ENCODE measurements at regions not wholly inside any gene's neighbourhood (a gene's known extent, or its start where the extent isn't known, plus 50 kb on each side); places are given as distances from the start of the nearest gene placed in this dataset.

GRCh38 chr5:18660511-18660910 lies 1026.3 kb downstream of the TAF11L14 start (continued):
- TF ChIP-seq REST (IDR thresholded peaks at IDR 0.05; ENCODE audit: borderline replicate concordance): no peak
- TF ChIP-seq REST (CRISPR knock-in tag; IDR thresholded peaks at IDR 0.05; ENCODE audit: low read depth): no peak
- no peak for TF ChIP-seq TEAD2 (tag; IDR thresholded peaks at IDR 0.05)
- TF ChIP-seq NCOR1 (IDR thresholded peaks at IDR 0.05): no peak
- no peak for TF ChIP-seq ZNF707 (CRISPR knock-in tag; conservative IDR thresholded peaks at IDR 0.05)
- TF ChIP-seq BRD9 (IDR thresholded peaks at IDR 0.05; ENCODE audit: low read depth, partially characterized antibody): no peak
- no peak for TF ChIP-seq SETDB1 (IDR thresholded peaks at IDR 0.05; ENCODE audit: low read length)
- no peak for TF ChIP-seq HES1 (IDR thresholded peaks at IDR 0.05; ENCODE audit: low read depth)
- TF ChIP-seq RFX5 (IDR thresholded peaks at IDR 0.05; ENCODE audit: low read depth, low read length): no peak
- TF ChIP-seq ZC3H11A (IDR thresholded peaks at IDR 0.05; ENCODE audit: low read depth, low read length): no peak
- TF ChIP-seq, protein P1, sequence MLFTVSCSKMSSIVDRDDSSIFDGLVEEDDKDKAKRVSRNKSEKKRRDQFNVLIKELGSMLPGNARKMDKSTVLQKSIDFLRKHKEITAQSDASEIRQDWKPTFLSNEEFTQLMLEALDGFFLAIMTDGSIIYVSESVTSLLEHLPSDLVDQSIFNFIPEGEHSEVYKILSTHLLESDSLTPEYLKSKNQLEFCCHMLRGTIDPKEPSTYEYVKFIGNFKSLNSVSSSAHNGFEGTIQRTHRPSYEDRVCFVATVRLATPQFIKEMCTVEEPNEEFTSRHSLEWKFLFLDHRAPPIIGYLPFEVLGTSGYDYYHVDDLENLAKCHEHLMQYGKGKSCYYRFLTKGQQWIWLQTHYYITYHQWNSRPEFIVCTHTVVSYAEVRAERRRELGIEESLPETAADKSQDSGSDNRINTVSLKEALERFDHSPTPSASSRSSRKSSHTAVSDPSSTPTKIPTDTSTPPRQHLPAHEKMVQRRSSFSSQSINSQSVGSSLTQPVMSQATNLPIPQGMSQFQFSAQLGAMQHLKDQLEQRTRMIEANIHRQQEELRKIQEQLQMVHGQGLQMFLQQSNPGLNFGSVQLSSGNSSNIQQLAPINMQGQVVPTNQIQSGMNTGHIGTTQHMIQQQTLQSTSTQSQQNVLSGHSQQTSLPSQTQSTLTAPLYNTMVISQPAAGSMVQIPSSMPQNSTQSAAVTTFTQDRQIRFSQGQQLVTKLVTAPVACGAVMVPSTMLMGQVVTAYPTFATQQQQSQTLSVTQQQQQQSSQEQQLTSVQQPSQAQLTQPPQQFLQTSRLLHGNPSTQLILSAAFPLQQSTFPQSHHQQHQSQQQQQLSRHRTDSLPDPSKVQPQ (CRISPR knock-in tag; IDR thresholded peaks at IDR 0.05; ENCODE audit: borderline replicate concordance): no peak
- no peak for TF ChIP-seq ZKSCAN1 (IDR thresholded peaks at IDR 0.05; ENCODE audit: low read depth, low read length)
- TF ChIP-seq RCOR1 (IDR thresholded peaks at IDR 0.05; ENCODE audit: borderline replicate concordance in 1 of 2, low read depth in 2 of 2, low read length in 2 of 2): no peak
- TF ChIP-seq MLX (CRISPR knock-in tag; conservative IDR thresholded peaks at IDR 0.05): no peak
- no peak for TF ChIP-seq HDAC8 (tag; IDR thresholded peaks at IDR 0.05)
- TF ChIP-seq ZNF444 (CRISPR knock-in tag; IDR thresholded peaks at IDR 0.05): no peak
- no peak for TF ChIP-seq KAT8 (IDR thresholded peaks at IDR 0.05; ENCODE audit: low read depth)
